ENCODE measurements at regions not wholly inside any gene's neighbourhood (a gene's known extent, or its start where the extent isn't known, plus 50 kb on each side); places are given as distances from the start of the nearest gene placed in this dataset.

- DNase-seq (ENCODE audit: low spot score), result no peak
Measured at GRCh38 chr18:22625406-22625805, 207.7 kb upstream of the CTAGE1 start.

- DNase-seq (ENCODE audit: low spot score), result no peak
Measured at GRCh38 chr18:22626771-22627170, 209.1 kb upstream of the CTAGE1 start.

- no peak for DNase-seq (ENCODE audit: low spot score)
Measured at GRCh38 chr18:22627506-22627905, 209.8 kb upstream of the CTAGE1 start.

- DNase-seq (ENCODE audit: low spot score), result no peak
Measured at GRCh38 chr18:22628795-22629510, 211.2 kb upstream of the CTAGE1 start.

- no peak for DNase-seq (ENCODE audit: low spot score)
Measured at GRCh38 chr18:22630980-22631379, 213.3 kb upstream of the CTAGE1 start.

GRCh38 chr18:22632191-22632590 is 214.5 kb upstream of the CTAGE1 start:
- no peak for DNase-seq (ENCODE audit: low spot score)

- no peak for DNase-seq (ENCODE audit: low spot score)
Measured at GRCh38 chr18:22634464-22634863, 216.7 kb upstream of the CTAGE1 start.

- no peak for DNase-seq (ENCODE audit: low spot score)
Measured at GRCh38 chr18:22637787-22638186, 220.1 kb upstream of the CTAGE1 start.

GRCh38 chr18:22639026-22639463 is 221.3 kb upstream of the CTAGE1 start:
- DNase-seq (ENCODE audit: low spot score), result no peak

GRCh38 chr18:22639561-22639960 is 221.8 kb upstream of the CTAGE1 start:
- no peak for DNase-seq (ENCODE audit: low spot score)

GRCh38 chr18:22640281-22640842 is 222.6 kb upstream of the CTAGE1 start:
- DNase-seq (ENCODE audit: low spot score), result no peak

GRCh38 chr18:22641958-22642357 is 224.2 kb upstream of the CTAGE1 start:
- DNase-seq (ENCODE audit: low spot score), result no peak

- no peak for DNase-seq (ENCODE audit: low spot score)
Measured at GRCh38 chr18:22643731-22644130, 226.0 kb upstream of the CTAGE1 start.

- DNase-seq (ENCODE audit: low spot score), result no peak
Measured at GRCh38 chr18:22650247-22650646, 232.5 kb upstream of the CTAGE1 start.

- DNase-seq (ENCODE audit: low spot score), result no peak
Measured at GRCh38 chr18:22657619-22658018, 239.9 kb upstream of the CTAGE1 start.

- no peak for DNase-seq (ENCODE audit: low spot score)
Measured at GRCh38 chr18:22658318-22658717, 240.6 kb upstream of the CTAGE1 start.

- DNase-seq (ENCODE audit: low spot score), result no peak
Measured at GRCh38 chr18:22663378-22663777, 245.7 kb upstream of the CTAGE1 start.

GRCh38 chr18:22666411-22666940 is 248.8 kb upstream of the CTAGE1 start:
- no peak for DNase-seq (ENCODE audit: low spot score)

- no peak for DNase-seq (ENCODE audit: low spot score)
Measured at GRCh38 chr18:22667156-22667555, 249.4 kb upstream of the CTAGE1 start.

GRCh38 chr18:22667616-22668422 is 250.1 kb upstream of the CTAGE1 start:
- DNase-seq (ENCODE audit: low spot score), result no peak

- no peak for DNase-seq (ENCODE audit: low spot score)
Measured at GRCh38 chr18:22668496-22668895, 250.8 kb upstream of the CTAGE1 start.

- DNase-seq (ENCODE audit: low spot score), result no peak
Measured at GRCh38 chr18:22670914-22671313, 253.2 kb upstream of the CTAGE1 start.
